ENCODE measurements at regions not wholly inside any gene's neighbourhood (a gene's known extent, or its start where the extent isn't known, plus 50 kb on each side); places are given as distances from the start of the nearest gene placed in this dataset.
"Not testable (repeated sequence)": the region's sequence is repeated elsewhere in the genome, so short reads cannot be mapped to it uniquely, and the experiment has no call there.

DNA sequence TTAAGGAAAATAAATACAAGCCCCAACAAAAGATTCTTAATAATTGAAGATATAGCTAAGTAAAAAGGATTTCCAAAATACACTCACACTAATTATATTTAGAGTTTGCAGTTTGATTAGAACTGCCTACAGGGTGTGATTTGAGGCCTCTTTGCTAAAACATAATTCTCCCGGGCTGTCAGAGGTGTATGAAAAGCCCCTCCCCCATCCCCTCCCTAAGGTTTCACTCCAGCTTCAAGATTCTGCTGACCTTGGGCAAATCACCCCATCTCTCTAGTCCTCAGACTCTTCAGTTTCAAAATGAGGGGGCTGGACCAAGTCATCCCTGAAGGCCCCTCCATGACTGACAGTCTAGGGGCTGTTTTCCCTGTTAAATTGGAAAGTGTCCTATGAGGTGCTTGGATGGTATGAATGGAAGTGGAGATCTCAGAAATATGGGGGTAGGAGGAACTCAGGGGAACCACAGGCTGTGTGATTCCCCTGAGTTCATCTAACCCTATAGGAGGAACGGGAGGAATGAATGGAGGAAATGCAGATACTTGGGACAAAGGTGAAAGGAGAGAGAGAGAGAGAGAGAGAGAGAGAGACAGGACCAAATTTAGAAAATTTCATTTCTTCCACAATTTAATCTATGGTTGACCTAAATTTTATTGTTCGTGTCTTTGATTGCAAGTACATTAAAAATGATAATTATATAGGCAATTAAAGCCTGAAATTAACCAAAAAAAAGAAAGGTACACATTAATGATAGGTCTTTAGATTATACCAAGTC is 107.5 kb downstream of the SPP2 start:
- no peaks in the 10 kb centered on the region for H3K9me3 ChIP-seq
- DNase-seq (ENCODE audit: low spot score), result no peak
- H3K27ac ChIP-seq, result no peak overlapping the region
- H3K27me3 ChIP-seq, result no peaks in the 10 kb centered on the region
- TF ChIP-seq, protein P1, sequence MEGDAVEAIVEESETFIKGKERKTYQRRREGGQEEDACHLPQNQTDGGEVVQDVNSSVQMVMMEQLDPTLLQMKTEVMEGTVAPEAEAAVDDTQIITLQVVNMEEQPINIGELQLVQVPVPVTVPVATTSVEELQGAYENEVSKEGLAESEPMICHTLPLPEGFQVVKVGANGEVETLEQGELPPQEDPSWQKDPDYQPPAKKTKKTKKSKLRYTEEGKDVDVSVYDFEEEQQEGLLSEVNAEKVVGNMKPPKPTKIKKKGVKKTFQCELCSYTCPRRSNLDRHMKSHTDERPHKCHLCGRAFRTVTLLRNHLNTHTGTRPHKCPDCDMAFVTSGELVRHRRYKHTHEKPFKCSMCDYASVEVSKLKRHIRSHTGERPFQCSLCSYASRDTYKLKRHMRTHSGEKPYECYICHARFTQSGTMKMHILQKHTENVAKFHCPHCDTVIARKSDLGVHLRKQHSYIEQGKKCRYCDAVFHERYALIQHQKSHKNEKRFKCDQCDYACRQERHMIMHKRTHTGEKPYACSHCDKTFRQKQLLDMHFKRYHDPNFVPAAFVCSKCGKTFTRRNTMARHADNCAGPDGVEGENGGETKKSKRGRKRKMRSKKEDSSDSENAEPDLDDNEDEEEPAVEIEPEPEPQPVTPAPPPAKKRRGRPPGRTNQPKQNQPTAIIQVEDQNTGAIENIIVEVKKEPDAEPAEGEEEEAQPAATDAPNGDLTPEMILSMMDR (IDR thresholded peaks at IDR 0.05), result no peak
- no peaks in the 10 kb centered on the region for H3K4me1 ChIP-seq
- H3K36me3 ChIP-seq, result no peaks in the 10 kb centered on the region
- H3K4me3 ChIP-seq, result no peak overlapping the region

DNA sequence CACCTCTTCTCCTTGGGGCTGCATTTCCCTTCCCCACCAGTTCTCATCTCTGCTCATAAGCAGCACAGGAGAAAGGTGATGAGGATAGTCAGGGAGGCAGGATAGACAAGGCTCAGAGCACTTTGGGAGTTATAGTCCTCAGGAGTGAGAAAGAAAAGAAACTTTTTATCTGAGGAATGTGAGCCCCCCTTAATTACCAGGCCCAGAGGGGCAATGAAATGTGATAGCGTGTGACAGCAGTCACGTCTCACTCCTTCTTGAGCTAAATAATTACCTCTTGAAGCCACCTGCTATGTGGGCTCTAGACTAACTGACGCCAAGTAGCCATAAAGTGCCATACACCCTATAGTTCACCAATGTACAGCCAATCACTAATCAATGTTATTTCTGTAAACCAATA is 105.8 kb downstream of the SPP2 start:
- no peaks in the 10 kb centered on the region for H3K4me1 ChIP-seq
- DNase-seq (ENCODE audit: low spot score), result no peak
- no peaks in the 10 kb centered on the region for H3K9me3 ChIP-seq
- TF ChIP-seq, protein P1 (IDR thresholded peaks at IDR 0.05), result no peak
- no peaks in the 10 kb centered on the region for H3K36me3 ChIP-seq
- no peak overlapping the region for H3K4me3 ChIP-seq
- H3K27ac ChIP-seq, result no peak overlapping the region
- H3K27me3 ChIP-seq, result no peaks in the 10 kb centered on the region

DNA sequence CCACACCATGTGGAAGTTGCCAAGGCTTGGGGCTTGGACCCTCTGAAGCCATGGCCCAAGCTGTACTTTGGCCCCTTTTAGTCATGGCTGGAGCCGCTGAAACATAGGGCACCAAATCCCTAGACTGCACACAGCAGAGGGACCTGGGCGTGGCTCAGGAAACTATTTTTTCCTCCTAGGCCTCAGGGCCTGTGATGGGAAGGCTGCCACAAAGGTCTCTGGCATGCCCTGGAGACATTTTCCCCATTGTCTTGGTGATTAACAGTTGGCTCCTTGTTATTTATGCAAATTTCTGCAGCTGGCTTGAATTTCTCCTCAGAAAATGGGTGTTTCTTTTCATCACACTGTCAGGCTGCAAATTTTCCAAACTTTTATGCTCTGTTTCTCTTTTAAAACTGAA is 102.3 kb downstream of the SPP2 start:
- H3K36me3 ChIP-seq; H3K27me3 ChIP-seq; H3K4me1 ChIP-seq; H3K27ac ChIP-seq; H3K9me3 ChIP-seq; H3K4me3 ChIP-seq; DNase-seq (ENCODE audit: low spot score): not testable (repeated sequence)

DNA sequence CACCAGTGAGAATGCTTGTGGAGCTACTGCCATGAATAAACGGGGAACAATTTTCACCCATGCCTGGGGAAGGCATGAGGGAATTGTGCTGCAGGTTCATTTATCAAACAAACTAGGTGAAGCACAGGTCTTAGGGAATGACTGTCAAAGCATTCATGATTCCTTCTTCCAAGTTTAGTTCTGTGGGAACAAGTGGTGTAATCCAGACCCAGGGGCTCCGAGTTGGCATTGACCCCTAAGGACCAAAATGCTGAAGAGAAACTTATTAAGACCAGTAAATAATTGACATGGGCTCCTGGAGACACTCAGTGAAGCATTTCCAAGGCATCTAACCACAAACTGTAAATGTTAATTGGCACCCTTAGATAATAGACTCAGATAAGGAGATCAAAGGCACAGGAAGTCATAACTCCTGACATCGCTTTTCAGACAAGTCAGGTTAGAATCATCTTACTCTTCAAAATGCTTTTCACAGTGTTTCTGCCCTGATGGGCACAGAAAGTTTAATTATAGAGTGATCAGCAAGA is 96.9 kb downstream of the SPP2 start:
- Histone ChIP-seq H3K4me3 (no peak overlapping the region), H3K27ac (no peak overlapping the region), H3K9me3 (no peaks in the 10 kb centered on the region), H3K36me3 (no peaks in the 10 kb centered on the region), H3K27me3 (no peaks in the 10 kb centered on the region), H3K4me1 (no peaks in the 10 kb centered on the region)
- no peak for DNase-seq (ENCODE audit: low spot score)
- TF ChIP-seq, protein P1 (IDR thresholded peaks at IDR 0.05), result no peak

DNA sequence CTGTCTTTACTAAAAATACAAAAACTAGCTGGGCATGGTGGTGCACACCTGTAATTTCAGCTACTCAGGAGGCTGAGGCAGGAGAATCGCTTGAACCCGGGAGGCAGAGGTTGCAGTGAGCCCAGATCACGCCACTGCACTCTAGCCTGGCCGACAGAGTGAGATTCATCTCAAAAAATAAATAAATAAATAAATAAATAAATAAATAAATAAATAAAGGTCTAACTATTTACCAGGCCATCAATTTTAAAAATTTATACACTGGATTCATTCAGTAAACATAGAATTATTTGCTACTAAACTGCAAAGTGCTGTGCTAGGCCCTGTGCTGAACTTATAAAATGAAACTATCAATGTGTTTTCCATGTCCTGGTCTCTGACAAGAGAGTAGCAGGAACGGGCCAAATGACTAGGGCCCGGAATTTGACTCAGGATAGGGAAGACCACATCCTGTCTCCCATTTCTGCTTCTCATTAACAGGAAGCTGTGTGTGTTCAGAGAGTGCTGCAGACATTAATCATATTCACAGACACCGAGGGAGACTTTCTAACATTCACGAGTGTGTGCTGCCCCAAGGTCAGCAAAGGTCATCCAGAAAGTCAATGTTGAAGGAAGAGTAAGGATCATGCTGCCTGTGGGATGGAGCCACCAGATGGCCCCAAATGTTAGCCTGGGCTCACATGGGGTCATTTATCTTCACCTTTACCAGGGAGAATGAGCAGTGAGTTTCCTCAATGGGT is 95.8 kb downstream of the SPP2 start:
- DNase-seq (ENCODE audit: low spot score), result no peak
- no peak overlapping the region for H3K4me3 ChIP-seq
- no peaks in the 10 kb centered on the region for H3K36me3 ChIP-seq
- no peak overlapping the region for H3K27ac ChIP-seq
- TF ChIP-seq, protein P1 (IDR thresholded peaks at IDR 0.05), result no peak
- no peaks in the 10 kb centered on the region for H3K9me3 ChIP-seq
- no peaks in the 10 kb centered on the region for H3K27me3 ChIP-seq
- no peaks in the 10 kb centered on the region for H3K4me1 ChIP-seq

DNA sequence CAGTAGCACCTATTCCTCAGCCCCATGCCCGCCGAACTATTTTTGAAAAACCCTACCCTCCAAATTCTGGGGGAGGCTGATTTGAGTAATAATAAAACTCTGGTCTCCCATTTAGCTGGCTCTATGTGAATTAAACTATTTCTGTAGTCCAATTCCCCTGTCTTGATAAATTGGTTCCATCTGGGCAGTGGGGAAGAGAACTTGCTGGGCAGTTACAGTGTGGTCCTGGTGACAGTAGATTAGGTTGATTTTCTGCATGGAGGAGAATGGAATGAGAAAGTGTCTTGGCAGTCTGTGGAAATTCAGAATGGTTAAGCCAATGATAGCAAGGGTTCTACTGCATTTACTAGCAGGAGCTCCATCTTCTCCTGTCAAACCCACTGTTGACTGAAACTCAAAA is 95.0 kb downstream of the SPP2 start:
- Histone ChIP-seq H3K27ac (no peak overlapping the region), H3K27me3 (no peaks in the 10 kb centered on the region), H3K4me3 (no peak overlapping the region), H3K9me3 (no peaks in the 10 kb centered on the region), H3K36me3 (no peaks in the 10 kb centered on the region), H3K4me1 (no peaks in the 10 kb centered on the region)
- TF ChIP-seq, protein P1 (IDR thresholded peaks at IDR 0.05), result no peak
- no peak for DNase-seq (ENCODE audit: low spot score)

Data from right atrium auricular region (tissue), 2 donors.